ENCODE measurements at regions not wholly inside any gene's neighbourhood (a gene's known extent, or its start where the extent isn't known, plus 50 kb on each side); places are given as distances from the start of the nearest gene placed in this dataset.
"Not testable (repeated sequence)": the region's sequence is repeated elsewhere in the genome, so short reads cannot be mapped to it uniquely, and the experiment has no call there.

DNA sequence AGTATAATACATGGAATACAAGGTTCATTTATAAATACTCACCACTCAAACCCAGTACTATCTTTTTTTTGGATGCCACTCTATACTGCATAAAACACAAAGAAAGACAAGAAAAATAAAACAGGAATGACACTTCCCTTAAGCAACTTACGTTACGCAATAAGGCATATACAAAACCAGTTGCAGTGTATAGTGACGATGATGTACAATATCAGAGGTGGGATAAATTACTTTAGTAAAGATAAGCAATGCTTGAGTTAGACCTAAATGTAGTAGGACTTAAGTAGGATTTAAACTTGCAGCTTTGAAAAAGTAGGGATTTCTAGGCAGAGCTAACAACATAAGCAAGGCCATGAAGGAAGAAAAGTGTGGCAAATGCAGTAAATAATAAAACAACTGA, 374.9 kb downstream of the SPRY2 start:
- no peak for DNase-seq

GRCh38 chr13:79946556-79946955, 394.4 kb downstream of the SPRY2 start:
- DNase-seq = no peak

DNA sequence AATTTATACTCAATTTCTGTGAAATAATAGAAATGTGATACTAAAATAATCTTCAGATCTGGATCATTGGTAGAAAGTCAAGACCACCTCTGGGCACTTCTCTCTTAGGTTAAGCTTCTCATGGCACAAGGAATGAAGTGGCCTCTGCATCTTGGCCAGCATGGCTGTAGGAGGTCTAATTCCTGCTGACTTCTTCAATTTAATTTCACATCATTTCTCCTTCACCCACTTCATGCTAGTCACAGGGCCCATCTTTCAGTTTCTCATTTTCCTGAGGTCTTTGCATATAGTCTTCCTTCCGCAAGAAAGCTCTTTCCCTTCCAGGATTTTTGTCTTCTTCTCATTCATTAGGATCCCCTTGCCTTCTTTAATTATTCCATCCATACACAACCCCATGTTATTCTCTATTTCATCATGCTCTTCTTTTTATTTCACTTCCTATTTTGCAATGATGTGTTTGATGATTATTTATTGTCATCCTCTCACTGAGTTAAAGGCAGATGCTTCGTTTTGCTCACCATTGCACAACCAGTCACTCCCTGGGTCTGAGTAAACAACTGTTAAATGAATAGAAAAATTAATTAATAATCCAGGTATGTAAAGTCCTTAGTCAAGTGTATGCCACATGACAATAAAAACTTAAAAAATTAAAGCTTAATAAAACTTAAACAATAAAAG, 397.4 kb downstream of the SPRY2 start:
- DNase-seq = no peak

DNA sequence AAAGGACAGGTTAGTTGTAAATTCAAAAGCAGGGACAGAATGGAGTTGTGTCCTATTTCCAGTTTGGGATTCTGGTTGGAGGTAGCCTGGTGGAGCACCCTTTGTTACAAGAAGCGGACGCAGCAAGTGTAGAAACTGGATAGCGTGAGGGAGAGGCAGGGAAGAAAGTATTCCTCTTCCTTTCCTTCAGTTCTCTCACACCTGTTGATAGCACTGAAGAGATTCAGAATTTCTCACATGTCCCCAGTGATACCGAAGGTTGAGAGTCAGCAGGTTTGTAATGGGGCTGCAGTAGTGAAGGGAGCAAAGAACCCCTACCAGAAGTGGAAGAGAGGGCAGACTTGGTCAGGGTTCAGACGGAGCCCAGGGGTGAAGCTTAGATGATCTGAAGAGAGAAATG, 399.2 kb downstream of the SPRY2 start:
- no peak for DNase-seq

- no peak for DNase-seq
Observed at GRCh38 chr13:79939689-79940088, 401.2 kb downstream of the SPRY2 start.

DNA sequence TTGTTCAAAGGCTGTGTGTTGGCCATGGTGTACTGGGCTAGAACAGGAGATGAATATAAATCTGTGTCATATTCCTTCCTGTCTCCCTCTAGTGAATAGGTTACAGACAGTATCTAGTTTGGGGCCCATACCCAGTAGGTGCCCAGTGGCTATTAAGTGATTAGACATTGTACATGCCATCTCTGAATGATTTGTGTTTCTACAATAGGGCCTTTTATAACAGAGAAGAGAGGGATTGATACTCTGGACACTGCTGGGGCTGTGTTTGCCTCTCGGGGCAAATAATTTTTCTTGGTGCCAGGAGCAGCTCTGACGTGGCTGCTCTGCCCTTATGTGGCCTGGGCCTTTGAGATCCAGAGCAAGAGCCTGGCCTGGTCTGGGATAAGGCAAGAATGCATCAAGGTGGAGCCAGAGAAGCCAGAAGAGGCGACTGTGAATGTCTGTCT, 403.1 kb downstream of the SPRY2 start:
- no peak for DNase-seq

DNA sequence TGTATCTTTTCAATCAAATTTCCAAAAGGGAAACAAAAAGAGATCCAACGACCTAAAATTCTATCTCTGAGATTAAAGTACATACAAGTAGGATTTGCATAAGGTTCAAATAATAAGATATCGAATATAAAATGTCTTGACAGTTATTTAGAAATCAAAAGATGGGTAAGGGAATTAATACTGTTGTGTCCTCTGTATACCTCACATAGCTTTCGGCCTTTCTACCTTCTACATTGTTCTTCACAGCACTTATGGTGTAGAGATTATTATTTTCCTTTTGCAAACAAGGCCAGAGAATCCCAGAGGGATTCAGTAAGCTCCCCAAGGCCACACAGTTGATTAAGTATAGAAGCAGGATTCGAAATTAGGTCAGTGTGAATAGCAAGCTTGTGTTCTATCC, 403.6 kb downstream of the SPRY2 start:
- DNase-seq = no peak

- DNase-seq = peak; percentile 67
Observed at GRCh38 chr13:79936368-79937136, 404.4 kb downstream of the SPRY2 start.

- no peak for DNase-seq
Observed at GRCh38 chr13:79935121-79935520, 405.8 kb downstream of the SPRY2 start.

GRCh38 chr13:79933389-79933788, 407.5 kb downstream of the SPRY2 start:
- no peak for DNase-seq

DNA sequence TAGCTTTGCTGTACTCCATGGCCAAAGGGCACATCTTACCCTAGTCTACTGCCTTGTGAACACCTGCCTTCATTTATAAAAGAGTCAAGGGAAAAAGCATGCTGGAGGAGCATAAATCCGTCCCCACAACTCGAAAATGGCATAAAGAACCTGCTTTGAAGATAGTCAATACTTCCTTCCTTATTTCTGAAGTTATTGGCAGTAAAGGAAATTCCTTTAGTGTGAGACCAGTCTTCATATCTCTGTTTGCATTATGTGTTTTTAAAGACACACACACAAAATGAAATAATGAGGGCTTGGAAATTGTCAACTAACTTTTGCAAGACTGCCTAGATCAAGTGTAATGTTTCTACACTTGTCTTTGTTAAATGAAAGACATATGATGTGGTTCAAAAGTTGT, 408.4 kb downstream of the SPRY2 start:
- DNase-seq = no peak

DNA sequence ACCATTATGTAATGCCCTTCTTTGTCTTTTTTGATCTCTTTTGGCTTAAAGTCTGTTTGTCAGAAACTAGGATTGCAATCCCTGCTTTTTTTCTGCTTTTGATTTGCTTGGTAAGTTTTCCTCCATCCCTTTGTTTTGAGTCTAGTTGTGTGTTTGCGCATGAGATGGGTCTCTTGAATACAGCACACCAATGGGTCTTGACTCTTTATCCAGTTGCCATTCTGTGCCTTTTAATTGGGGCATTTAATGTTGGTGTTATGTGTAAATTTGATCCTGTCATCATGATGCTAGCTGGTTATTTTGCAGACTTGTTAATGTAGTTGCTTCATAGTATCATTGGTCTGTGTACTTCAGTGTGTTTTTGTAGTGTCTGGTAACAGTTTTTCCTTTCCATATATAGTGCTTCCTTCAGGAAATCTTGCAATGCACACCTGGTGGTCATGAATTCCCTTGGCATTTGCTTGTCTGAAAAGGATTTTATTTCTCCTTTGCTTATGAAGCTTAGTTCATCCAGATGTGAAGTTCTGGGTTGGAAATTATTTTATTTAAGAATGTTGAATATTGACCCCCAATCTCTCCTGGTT, 416.9 kb downstream of the SPRY2 start:
- DNase-seq = not testable (repeated sequence)

- DNase-seq = no peak
Observed at GRCh38 chr13:79919091-79919490, 421.8 kb downstream of the SPRY2 start.

DNA sequence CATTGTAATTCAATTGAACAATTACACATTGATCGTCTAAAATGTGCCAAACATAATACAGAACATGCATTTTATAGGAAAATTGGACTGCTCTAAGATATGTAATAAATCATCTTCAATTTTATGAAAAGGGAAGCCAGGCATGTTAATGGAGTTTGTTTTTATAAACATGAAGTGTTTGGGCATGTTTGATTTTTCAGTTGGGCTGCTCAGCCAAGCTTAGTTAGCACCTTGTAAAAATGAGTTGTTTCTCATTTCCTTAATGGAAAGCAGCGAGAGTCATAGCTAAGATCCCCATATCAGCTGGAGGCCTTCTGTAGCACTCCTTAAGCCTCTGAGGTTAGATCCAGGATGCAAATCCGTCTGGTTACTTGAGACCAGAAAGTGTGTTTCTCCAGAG, 422.3 kb downstream of the SPRY2 start:
- DNase-seq = no peak

DNA sequence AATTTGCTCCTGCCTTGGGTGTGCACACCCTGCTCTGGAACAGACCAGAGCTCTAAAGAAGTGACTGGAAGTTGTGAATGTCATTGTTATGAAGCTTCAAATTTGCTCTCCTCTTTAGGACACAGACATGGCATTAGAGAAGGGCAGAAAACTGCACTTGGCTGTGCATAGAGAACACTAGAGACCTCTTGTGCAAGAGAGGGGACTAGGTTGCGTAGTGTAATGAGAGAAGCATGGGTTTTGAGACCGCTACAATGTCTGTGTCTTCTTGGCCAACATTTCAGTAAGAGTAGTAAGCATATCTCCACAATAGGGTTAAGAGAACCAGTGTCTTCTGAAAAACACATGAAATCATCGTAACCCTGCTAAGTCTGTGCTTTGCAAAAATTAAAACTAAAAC, 423.3 kb downstream of the SPRY2 start:
- DNase-seq = no peak

- no peak for DNase-seq
Observed at GRCh38 chr13:79915114-79915811, 425.7 kb downstream of the SPRY2 start.

- DNase-seq = no peak
Observed at GRCh38 chr13:79913141-79913827, 427.6 kb downstream of the SPRY2 start.

GRCh38 chr13:79912403-79912802, 428.5 kb downstream of the SPRY2 start:
- no peak for DNase-seq

- DNase-seq = no peak
Observed at GRCh38 chr13:79910875-79911540, 429.9 kb downstream of the SPRY2 start.

- DNase-seq = no peak
Observed at GRCh38 chr13:79909644-79910043, 428.7 kb downstream of the NDFIP2 start.

- DNase-seq = no peak
Observed at GRCh38 chr13:79908381-79908780, 427.4 kb downstream of the NDFIP2 start.

DNA sequence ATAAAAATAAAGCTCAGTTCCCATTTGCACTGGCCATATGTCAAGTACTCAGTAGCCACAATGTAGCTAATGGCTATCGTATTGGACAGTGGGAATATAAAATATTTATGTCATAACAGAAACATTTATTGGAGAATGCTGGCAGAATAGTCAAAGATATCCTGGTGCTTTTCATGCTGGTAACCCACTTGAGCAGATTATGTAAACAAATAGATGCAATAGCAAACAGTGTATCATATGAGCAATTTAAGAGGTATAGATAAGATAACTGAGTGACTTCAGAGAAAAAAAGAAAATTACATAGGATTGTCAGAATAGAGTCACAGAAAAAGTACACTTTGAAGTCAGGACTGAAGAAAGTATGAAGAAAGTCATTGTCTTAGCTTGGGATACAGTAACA, 426.6 kb downstream of the NDFIP2 start:
- DNase-seq = no peak
